HG03159 (cell line): ENCODE measurements at regions not wholly inside any gene's neighbourhood (a gene's known extent, or its start where the extent isn't known, plus 50 kb on each side); places are given as distances from the start of the nearest gene placed in this dataset.
A peak's percentile ranks its signal among the peaks of the same experiment; 100 is the strongest.
"Not testable (repeated sequence)": the region's sequence is repeated elsewhere in the genome, so short reads cannot be mapped to it uniquely, and the experiment has no call there.

ENCODE experiments used
- ATAC-seq: cut with Tn5 transposase; IDR thresholded peaks from one replicate; pipeline ENCODE4 v1.9.1; 2021; ENCODE audit warnings: mild to moderate bottlenecking, moderate library complexity; ENCODE audit not compliant: unreplicated experiment

GRCh38 chr11:22454461-22455090, 116.4 kb downstream of the SLC17A6 start:
- no peak for ATAC-seq

GRCh38 chr11:22449441-22449840, 111.3 kb downstream of the SLC17A6 start:
- no peak for ATAC-seq

- ATAC-seq, result no peak
These were observed 105.9 kb downstream of the SLC17A6 start for GRCh38 chr11:22444076-22444475.

- no peak for ATAC-seq
These were observed 103.7 kb downstream of the SLC17A6 start for GRCh38 chr11:22441831-22442230.

GRCh38 chr11:22435582-22435981, 97.4 kb downstream of the SLC17A6 start:
- not testable (repeated sequence) for ATAC-seq

- no peak for ATAC-seq
These were observed 95.3 kb downstream of the SLC17A6 start for GRCh38 chr11:22433517-22433916.

GRCh38 chr11:22433094-22433455, 94.9 kb downstream of the SLC17A6 start:
- no peak for ATAC-seq

- ATAC-seq, result peak; percentile 43
These were observed 94.3 kb downstream of the SLC17A6 start for GRCh38 chr11:22432291-22433093.

GRCh38 chr11:22431106-22431505, 92.9 kb downstream of the SLC17A6 start:
- ATAC-seq, result no peak

GRCh38 chr11:22430639-22431038, 92.5 kb downstream of the SLC17A6 start:
- no peak for ATAC-seq

GRCh38 chr11:22430141-22430541, 92.0 kb downstream of the SLC17A6 start:
- no peak for ATAC-seq
